ENCODE measurements at regions not wholly inside any gene's neighbourhood (a gene's known extent, or its start where the extent isn't known, plus 50 kb on each side); places are given as distances from the start of the nearest gene placed in this dataset.
A peak's percentile ranks its signal among the peaks of the same experiment; 100 is the strongest.

DNA sequence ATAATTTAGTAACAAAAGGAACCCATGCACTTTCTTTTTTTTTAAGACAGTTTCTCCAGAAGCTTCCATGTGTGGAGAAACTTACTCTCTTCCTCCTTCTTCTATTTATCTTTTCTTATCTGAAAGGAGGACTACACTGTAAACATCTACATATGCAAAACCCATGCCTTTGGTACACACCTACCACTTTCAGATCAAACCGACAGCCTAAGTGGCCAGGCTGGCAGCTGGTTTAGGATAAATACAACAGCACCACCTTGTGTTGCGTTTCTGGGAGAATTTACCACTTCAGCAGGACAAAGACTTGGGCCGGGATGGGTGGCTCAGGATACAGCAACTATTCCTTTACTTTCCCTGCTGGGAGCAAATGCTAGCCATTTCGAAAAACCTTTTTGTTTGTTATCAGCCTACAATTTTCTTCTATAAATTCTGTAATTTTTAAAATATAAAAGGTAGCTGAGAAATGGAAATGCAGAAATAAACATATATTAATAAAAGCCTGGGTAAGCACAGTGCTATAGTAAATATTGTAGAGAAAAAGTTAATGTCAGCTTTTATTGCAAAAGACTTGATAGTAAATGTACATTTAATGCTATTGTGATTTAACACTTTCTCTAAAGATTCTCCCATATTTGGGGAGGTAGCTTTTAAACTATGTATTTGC lies 94.0 kb upstream of the RFC3 start:
- peak; percentile 50 for DNase-seq

GRCh38 chr13:33725340-33725739 lies 92.6 kb upstream of the RFC3 start:
- DNase-seq: no peak

DNA sequence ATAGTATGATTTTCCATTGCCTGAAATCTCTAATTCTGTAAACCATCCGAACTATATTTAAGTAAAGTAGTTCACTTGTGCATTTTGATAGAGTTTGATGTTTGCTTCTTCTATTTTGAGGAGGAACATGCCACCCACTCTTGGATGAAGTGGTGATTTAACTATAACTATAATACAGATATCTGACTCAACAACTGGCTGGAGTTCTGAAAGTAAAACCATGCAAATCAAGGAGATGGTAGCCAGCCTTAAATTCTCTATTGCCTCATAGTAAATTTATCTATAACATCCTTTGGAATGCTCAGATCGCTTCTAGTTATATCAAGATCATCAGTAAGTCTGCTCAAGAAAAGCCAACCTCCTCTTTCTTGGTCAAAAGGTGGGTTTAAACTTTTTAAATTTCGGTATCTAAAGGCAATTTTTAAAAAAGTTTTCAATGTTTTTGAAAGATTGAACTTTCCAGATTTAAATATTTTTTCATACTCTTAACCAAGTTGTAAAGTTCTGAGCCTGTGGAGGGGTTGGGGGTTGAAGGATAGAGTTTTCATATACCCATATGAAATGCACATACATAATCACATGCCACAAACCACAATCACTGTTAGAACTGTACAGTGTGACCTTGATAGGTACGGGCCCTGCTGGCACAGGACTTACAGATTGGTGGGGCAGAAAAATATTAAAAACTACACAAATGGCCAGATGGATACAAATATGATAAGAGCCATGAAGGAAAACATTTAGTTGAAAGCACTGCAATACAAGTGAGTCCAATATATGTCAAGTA lies 90.5 kb upstream of the RFC3 start:
- DNase-seq: no peak

DNA sequence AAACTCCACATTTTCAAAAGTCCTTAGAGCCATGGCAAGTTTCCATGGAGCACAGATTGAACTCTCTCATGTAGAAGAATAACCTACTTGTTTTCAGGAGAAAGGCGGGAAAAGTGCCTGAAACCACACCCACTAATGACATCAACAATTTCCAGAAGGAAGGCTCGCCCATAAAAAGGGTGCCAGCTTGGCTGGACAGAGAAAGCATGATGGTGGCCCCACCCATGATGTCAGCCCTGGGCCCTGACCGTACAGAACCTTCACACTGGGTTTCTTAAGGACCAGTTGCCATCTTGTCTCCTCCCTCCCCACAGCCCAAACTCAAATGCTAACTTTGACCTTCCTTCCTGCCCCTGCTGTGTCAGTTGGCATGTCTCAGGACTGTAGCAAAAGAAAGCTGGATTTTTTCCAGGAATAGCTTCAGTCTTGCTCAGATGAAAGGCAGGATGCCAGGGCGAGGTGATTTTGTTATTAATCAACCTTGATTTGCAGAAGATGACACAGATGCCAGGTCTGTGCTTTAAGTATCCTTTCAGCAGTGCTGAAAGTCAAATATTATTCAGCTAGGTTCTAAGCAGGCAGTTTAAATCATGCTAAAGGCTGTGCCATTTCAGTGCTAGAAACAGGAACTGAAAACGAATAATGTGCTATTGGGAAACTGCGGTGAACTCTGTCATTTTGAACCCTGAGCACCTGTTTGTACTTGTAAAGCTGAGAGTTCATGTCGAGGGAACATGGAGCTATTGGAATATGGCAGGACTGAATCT lies 89.5 kb upstream of the RFC3 start:
- no peak for DNase-seq

DNA sequence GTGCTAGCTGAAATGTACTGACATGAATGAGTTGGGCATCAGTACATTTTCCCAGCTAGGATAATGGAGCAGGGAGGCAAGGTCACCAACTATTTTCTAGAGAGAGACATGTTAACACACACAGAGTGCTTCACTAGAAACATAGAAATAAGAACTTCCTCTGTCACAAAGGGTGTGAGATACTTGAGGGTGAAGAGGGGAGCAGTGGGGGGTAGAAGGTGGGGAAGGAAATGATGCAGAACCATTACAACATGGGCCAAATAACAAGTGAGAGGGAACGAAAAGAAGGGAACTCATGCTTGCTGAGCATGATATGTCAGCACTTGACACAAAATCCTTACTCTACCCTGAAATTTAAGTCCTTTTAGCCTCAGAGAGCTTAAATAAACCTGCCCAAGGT lies 87.8 kb upstream of the RFC3 start:
- DNase-seq: no peak

GRCh38 chr13:33730619-33731018 lies 87.3 kb upstream of the RFC3 start:
- no peak for DNase-seq

DNA sequence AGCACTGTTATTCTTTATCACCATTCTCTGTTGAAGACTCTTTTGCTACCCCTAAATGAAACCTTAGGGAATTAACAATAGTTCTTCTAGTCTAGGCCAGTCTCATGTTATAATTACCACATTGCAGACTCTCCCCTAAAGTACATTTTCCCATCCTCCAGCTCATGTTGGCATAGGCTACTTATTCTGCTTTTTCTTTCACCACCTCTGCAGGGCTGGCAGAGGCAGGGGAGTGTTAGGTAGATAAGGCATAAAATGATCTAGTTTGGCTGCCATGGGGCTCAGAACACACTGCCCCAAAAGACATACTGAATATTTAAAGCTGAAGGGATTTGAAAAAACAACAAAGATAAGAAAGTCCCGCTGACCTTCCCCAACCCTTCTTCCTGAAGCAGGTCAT lies 82.7 kb upstream of the RFC3 start:
- no peak for DNase-seq

DNA sequence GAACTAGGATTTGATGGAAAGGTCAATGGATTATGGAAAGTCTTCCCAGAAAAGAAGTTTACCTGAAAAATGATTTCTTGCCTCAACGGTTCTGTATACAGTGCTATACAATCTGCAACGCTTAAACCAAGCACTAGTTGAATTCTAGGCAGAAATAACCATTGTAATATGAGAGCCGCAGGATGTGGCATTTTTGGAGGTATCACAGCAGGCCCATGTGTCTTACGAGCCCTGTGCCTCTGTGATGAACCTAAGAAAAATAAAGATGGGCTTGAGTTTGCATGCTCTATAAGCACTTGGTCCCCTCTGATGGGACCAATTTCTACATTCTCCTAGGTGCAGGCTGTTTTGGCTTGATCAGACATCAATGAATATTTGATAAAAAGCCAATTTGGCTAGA lies 78.7 kb upstream of the RFC3 start:
- DNase-seq: no peak

DNA sequence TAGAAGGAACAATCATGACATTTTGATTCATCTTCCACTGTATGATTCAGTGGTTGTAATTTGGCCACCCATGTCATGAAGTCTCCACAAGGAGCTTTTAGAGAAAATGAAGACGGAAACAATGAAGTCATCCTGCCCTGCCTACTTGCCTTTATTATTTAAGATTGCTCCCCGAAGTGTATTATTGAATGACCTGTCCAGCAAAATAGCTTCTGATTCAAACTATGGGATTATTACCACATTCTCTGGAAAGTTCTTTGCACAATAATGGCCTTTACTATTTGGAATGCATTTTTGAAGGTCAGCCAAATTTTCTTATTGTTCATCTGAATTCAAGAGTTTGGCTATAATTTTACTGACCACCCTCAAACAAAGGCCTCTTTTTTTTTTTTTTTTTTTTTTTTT lies 77.8 kb upstream of the RFC3 start:
- DNase-seq: no peak

DNA sequence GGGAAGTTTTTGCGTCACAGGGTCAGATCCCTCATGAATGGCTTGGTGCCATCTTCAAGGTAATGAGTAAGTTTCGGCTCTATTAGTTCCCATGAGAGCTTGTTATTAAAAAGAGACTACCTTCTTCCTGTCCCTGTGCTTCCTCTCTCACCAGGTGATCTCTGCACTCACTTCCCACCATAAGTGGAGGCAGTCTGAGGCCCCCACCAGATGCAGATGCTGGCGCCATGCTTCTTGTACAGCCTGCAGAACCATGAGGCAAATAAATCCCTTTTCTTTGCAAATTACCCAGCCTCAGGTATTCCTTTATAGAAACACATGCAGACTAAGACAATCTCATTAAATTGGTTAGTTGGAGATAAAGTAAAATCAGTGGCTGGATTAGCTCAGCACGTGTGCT lies 75.6 kb upstream of the RFC3 start:
- no peak for DNase-seq

DNA sequence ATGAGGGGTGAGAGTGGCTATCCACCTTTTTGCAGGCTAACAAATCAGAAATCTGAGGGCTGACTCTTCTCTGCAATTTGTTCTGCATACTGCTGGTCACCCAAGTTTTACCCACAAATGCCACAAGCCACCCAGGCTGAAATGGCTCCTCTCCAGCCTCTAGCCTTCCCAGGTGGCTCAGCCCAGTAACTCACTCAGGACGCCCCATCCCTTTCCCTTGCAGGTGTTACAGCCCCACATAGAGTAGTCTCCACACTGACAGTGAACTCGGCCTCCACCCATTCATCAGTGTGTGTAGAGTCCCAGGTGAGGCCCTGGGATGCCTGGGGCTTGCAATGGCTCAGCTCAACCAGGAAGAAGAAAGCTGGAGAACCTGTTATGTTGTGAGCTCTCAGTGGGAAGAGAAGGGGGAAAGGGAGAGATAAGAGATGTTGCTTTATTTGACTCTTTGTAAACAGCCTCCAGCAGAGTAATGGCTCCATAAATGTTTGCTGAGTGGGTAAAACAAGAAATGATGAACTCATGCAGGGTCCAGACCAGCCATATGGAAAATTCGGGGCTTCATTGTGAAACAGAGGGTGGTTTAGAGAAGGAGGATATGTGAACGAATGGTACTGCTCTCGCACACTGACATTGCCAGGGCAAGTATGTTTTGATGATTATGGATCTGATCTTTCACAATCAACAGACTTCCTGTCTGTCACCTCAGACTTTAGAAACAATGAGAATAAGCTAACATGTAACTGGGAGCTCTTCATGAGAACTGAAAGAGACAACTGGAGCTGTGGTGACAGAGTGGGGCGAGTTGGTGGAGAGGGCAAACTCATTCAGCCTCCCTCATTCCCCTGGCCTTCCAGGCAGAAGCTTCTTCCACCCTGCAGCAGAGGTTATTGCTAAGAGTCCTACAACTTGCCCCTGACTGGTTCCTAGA lies 74.2 kb upstream of the RFC3 start:
- no peak for DNase-seq

- DNase-seq: no peak
These were observed 73.2 kb upstream of the RFC3 start for GRCh38 chr13:33744589-33745369.

- no peak for DNase-seq
These were observed 72.3 kb upstream of the RFC3 start for GRCh38 chr13:33745370-33746324.

DNA sequence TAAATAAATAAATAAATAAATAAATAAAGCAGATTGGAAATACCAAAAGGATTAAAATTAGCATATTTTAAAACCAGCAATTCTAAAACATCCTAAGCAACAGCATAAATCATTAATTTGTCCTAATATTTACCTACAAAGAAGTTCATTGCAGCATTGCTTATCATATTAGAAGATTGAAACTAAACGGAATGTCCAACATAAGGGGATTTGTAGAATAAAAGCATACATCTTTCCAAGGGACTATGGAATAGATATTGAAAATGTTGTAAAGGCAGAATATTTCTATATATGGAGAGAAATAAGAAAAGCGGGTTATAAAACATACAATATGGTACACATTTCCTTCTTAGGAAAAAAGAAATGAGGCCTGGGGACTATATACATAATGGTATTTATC lies 71.1 kb upstream of the RFC3 start:
- no peak for DNase-seq

- DNase-seq: peak; percentile 9
These were observed 66.8 kb upstream of the RFC3 start for GRCh38 chr13:33751151-33751550.

- no peak for DNase-seq
These were observed 65.9 kb upstream of the RFC3 start for GRCh38 chr13:33752094-33752493.

GRCh38 chr13:33752597-33752996 lies 65.4 kb upstream of the RFC3 start:
- DNase-seq: no peak

GRCh38 chr13:33756929-33757328 lies 61.0 kb upstream of the RFC3 start:
- DNase-seq: no peak

DNA sequence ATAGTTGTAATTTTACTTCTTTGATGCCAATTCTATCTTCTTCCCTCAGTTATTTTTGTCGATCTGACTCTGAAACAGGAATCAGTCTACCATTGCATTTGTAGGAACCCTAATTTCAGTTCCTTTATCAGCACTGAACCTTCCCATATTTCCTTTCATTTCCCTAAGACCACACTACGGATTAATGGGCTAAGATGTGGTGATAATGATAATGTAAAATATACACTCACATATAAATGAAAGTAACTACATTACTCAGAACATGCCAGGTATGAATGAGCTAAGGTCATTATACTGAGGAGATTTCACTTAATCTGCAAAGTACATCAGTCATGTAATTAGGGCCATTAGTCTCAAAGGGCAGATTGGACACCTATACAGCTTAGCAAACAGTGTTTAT lies 60.2 kb upstream of the RFC3 start:
- no peak for DNase-seq

DNA sequence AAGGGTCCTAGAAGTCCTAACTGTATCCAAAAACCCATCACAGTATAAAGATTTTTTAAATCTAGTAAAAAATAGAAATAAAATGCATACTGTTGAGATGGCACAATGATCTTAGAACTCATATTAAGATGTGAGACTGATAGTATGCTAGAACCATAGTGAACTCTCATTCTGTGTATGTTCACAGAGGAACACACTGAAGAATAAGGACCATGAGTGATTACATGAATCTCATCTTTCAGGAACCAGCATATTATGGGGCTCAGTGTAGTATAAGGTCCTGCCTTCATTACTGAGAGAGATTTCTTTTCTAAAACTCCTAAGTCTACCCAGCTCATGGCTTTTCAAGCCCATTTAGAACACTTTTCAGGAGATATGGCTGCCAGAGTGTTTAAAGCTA lies 59.8 kb upstream of the RFC3 start:
- no peak for DNase-seq

DNA sequence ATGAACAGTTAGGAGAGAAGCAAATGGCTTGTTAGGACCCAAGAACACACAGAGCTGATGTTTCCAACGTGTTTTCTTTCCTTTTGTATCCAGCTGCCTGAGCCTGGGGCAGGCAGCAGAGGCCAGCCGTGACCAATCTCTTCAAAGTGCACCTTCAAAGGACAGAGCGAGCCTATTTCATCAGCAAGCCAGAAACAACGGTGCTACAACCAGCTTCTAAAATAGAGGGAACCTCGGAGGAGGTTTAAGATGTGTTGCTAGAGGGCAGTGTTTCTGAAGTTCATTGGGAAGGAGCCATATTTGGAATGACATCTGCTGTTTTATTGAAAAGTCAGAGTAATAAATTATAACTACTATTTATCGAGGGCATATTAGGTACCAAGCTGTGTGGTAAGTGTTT lies 56.2 kb upstream of the RFC3 start:
- DNase-seq: no peak
